Bone marrow (tissue), 2 donors: ENCODE measurements at regions not wholly inside any gene's neighbourhood (a gene's known extent, or its start where the extent isn't known, plus 50 kb on each side); places are given as distances from the start of the nearest gene placed in this dataset.

Experiments used
- DNase-seq, 2 donors: peaks; one replicate each; lab custom pipeline; 2025; lab: John Stamatoyannopoulos, UW

GRCh38 chr5:6918255-6918654 lies 205.0 kb downstream of the TENT4A start:
- DNase-seq = no peak

- no peak for DNase-seq
Measured at GRCh38 chr5:6920628-6921256, 207.5 kb downstream of the TENT4A start.

DNA sequence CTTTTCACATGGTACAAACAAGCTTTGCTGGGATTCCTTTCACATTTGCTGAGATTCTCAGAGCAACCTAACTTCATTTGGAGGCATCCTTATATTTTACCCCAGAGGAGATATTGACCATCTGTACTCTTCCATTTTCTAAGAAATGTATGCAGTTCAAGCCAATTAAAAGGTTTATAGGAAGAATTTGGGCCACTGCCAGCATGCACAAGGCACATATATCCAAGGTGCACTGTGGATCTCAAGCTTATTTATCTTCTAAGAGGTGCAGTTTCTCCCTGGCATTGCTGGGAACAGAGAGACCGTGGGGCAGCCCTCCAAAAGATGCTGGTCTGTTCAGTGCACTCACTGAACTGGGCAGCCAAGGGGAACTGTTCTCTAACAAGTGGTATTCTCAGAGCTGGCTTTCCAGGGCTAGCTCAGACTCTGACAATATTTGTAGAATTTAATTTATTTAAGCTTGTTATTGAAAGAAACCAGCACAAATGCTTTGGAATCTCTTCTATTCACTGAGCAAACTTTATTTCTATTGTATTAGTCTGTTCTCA lies 213.3 kb downstream of the TENT4A start:
- no peak for DNase-seq

DNA sequence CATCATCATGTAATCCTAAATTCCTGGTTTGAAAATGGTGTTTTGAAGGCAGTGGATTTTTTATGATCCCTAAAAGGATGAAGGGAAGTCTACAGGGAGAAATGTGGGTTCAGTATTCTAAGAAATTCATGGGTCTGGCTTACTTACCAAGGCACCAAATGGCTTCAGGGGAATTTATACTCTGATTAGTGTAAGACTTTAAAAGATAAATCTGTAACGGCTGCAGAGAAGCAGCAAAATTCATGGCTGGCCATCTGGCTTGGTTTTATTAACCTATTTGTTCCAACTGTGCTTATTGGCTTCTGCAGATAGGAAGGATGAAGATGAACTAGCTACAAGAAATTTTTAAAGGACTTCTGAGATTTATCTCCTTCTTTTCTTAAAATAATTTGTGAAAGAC lies 222.8 kb downstream of the TENT4A start:
- DNase-seq = no peak

GRCh38 chr5:6937677-6938076 lies 224.4 kb downstream of the TENT4A start:
- DNase-seq = no peak

- DNase-seq = no peak
Measured at GRCh38 chr5:6941631-6942030, 228.4 kb downstream of the TENT4A start.

GRCh38 chr5:6943197-6944112 lies 230.2 kb downstream of the TENT4A start:
- no peak for DNase-seq

DNA sequence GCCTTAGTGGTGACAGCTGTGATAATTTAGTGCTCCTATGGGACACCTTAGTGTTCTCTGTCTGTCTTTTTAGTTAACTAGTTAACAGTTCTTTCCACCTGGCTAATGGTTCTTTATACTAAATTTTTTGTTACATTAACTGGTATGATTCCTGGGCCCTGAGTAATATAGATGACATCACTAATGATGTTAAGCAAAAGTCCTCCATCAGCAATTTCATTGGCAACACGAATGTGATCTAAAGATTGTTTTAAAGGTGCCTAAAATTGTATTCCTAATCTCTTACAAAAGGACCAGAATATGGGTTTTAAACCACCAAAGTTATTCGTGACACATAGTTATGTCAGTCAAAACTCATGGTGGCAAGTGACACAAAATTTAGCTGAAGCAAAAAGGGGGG lies 235.3 kb downstream of the TENT4A start:
- DNase-seq = no peak

DNA sequence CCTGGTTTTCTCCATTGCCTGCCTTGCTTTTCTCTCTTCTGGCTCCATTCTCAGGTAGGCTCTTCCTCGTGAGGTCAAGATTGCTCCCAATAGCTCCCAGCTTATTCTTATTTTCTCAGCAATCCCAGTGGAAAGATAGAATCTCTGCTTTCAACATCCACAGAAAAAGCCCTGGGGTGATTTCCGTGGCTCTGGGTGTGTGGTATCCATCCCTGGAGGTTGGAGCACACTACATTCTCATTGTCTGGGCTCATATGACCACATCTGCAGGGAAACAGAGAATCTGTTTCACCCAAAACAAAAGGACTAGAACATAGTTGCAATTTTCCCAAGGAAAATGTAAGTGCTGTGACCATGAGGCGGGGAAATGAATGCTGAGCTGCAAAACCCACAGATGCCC lies 236.0 kb downstream of the TENT4A start:
- DNase-seq = no peak

DNA sequence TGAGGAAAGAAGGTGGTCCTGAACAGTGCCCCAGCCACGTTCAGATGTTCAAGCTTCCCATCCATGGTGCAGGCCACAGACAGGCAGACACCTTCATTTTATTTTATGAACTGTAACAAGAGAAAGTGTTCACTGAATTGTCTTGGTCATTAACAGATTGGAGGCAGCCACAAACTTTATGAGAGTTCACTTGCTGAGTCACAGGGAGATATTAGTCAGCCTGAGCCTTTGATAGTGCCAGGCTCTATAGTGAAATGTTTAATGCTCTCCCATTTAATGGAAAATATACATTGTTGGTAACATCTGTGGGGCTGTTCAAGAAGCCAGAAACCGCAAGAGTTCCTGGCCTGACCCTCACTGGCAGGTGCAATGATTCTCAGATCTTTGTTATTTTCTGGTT lies 237.0 kb downstream of the TENT4A start:
- DNase-seq = no peak

DNA sequence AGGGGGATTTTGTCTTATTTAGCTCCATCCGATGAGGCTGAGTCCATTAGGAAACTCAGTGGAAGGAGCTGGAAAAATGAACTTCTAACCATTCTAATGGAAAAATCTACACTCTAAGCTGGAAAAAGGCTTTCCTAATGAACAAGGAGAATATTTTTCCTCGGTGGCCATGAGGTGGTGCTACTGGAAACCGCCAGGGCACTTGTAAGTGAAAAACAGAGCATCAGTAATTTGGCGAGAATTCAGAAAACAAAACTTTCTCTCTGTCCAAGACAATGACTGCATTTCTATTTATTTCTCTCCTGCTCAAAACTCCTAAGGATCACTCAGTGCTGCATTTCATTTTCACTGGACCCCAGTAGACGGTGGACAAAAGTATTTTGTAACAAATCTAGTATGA lies 237.6 kb downstream of the TENT4A start:
- no peak for DNase-seq

DNA sequence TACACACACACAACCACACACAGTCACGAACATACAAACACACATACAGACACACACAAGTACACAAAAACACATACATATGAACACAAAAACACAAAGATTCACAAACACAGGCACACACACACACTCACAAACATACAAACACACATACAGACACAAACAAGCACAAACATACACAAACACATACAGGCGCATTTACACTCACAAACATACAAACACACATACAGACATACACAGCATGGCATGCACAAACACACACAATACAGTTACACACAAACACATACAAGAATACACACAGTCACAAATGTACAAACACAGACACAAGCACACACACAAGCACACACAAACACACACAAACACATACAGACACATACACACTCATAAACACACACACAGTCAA lies 247.9 kb downstream of the TENT4A start:
- no peak for DNase-seq

DNA sequence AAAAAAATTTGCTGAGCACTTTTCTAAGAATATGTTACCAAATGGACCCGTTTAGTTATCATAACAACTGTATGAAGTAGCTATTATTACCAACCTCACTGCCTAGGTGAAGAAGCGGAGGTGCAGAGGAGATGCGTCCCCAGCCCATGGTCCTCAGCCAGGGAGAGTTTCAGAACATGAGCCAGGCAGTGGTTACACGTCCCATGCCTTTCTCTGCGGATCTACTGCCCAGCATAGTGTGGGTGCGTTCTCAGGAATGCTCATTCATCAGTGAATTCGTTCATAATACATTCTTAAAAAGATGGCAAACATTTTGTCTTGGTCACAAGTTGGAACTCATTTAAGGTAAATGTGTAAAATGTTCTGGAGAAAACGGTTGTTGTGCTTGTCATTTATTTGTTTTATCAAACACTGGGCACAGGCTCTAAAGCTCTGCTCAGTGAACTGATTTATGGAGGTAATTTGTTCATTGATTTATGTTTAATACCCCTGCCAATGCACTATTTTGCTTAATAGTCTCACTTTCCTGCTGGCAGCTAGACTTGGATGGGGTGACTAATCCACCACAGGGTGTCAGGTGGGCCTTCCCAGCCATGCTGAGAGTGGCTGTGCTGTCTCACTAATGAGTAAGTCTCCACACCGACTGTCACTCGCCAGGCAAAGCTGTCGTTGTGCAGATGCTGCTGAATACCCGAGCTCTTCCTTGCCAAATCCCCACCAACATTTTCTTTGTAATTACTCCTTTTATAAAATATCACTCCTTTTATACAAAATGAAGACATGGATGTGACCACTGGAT lies 248.8 kb downstream of the TENT4A start:
- no peak for DNase-seq

DNA sequence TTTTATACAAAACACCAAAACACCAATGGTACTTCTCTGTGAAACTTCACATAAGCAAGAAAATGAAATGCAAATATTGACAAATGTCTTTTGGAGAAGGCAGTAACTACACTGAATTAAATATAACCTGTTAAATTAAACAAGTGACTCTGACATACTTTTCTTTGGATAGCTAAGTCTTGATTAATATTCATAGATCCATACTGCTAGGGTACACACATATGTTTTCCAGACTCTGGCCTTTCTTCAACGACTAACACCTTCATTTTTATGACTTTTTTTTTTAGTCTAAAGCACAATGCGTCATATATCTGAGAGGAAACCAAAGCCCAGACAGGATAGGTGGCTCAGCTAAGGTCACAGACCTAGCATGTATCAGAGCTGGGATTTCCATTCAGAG lies 263.7 kb downstream of the TENT4A start:
- DNase-seq = no peak

GRCh38 chr5:6979061-6979460 lies 265.8 kb downstream of the TENT4A start:
- DNase-seq = no peak

DNA sequence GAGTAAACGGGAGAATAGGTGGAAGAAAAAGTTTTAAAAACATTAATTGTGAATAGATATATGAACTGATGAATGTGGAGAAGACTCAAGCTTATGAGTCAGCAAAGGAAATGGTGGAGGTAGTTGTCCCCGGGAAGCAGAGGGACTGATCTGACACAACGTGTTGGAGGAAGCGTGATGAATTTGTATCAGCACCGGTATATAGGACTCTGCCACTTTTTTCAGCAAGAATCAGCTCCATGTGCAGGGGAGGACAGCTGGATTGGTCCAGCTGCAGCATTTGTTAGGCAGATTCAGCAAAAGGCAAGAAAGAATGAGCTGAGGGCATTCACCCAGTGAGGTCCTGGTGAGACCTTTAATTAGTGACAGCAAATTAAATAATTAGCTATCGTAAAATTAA lies 276.0 kb downstream of the TENT4A start:
- DNase-seq = no peak

DNA sequence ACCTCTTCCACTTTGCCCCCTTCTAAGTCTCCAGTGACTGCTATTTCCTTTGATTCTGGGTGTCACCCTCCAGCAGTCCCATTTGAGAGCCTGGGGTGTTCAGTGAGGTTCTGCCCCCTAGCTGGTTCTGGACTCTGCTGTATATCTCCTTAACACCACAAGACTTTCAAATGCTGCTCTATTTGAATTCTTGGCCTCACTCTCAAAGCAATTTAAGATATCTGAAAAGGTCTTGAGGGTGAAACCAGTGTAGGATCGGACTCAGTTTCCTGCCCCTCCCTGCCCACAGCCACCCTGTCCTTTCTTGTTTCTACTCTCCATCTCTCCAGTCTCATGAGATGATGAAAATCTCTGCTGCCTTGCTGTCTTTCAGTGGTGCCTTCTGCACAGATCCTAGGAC lies 280.9 kb downstream of the TENT4A start:
- no peak for DNase-seq

DNA sequence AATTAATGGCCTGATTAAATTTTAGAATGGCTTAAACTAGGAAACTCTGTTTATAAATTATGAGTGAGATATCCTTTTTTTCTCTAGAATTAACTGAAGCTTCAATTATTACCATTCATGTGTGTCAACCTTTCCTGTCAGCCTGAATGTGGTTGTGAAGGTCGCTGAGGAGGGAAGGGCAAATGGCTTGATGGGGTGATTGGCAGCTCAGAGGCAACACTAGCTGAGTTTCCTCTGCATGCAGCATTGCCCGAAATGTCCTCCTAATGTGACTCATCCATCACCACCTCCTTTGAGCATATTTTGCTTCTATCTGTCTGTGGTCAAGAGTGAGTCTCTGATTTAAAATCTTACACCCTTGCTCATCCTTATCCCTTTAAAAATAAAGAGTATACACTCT lies 281.9 kb downstream of the TENT4A start:
- no peak for DNase-seq

DNA sequence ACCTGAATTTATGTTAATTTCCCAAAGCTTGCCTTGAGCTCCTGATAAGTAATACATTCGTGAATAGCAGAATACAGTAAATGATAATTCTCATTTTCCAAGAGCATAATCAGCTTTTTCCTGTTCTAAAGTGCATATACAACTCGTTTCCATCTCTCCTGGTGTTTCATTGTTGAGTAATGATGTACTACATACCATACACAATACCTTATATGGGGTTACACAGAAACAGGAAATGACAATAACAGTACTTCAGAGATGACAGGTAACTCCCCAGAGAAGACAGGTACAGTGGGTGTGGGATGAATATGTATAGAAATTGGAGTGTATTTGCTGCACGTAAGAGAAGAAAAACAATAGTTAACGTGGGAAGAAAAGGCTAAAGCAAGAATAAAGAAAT lies 287.1 kb downstream of the TENT4A start:
- no peak for DNase-seq

GRCh38 chr5:7010591-7010990 lies 297.4 kb downstream of the TENT4A start:
- DNase-seq = no peak

DNA sequence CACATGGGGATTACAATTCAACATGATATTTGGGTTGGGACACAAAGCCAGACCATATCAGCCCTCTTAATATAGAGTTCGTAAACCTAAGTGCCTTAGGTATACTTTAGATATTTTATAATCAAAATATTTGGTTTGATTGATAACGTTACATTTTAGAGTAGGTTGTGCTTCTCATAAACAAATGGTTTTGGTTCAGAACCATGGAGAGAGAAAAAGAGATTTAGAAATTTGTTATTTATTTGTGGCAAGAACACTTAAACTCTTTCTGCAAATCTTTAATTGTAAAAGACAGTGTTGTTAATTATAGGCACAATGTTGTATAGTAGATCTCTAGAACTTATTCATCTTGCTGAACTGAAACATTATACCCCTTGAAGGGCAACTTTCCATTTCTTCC lies 298.8 kb downstream of the TENT4A start:
- DNase-seq = no peak

- no peak for DNase-seq
Measured at GRCh38 chr5:7014611-7015010, 301.4 kb downstream of the TENT4A start.
